T-helper 22 cell (primary cell): ENCODE measurements at regions not wholly inside any gene's neighbourhood (a gene's known extent, or its start where the extent isn't known, plus 50 kb on each side); places are given as distances from the start of the nearest gene placed in this dataset.
"Not testable (repeated sequence)": the region's sequence is repeated elsewhere in the genome, so short reads cannot be mapped to it uniquely, and the experiment has no call there.

Experiments
- DNase-seq: peaks from one replicate; pipeline ENCODE4 v3.0.0-alpha.2; 2020; ENCODE audit warnings: low read depth

GRCh38 chr16:29258946-29259634, 147.4 kb downstream of the NPIPB11 start:
- DNase-seq = not testable (repeated sequence)

GRCh38 chr16:29257419-29258336, 148.8 kb downstream of the NPIPB11 start:
- not testable (repeated sequence) for DNase-seq

GRCh38 chr16:29256501-29256981, 150.0 kb downstream of the NPIPB11 start:
- DNase-seq = no peak

GRCh38 chr16:29255957-29256356, 150.6 kb downstream of the NPIPB11 start:
- not testable (repeated sequence) for DNase-seq

GRCh38 chr16:29255496-29255796, 151.1 kb downstream of the NPIPB11 start:
- DNase-seq = not testable (repeated sequence)

GRCh38 chr16:29254676-29255495, 151.6 kb downstream of the NPIPB11 start:
- DNase-seq = no peak

GRCh38 chr16:29253716-29254590, 152.6 kb downstream of the NPIPB11 start:
- DNase-seq = not testable (repeated sequence)

GRCh38 chr16:29253066-29253590, 153.4 kb downstream of the NPIPB11 start:
- DNase-seq = not testable (repeated sequence)

GRCh38 chr16:29252311-29252710, 154.2 kb downstream of the NPIPB11 start:
- DNase-seq = not testable (repeated sequence)

- DNase-seq = not testable (repeated sequence)
These were observed 154.9 kb downstream of the NPIPB11 start for GRCh38 chr16:29251571-29252011.

- not testable (repeated sequence) for DNase-seq
These were observed 155.5 kb downstream of the NPIPB11 start for GRCh38 chr16:29250923-29251434.

GRCh38 chr16:29250469-29250868, 156.0 kb downstream of the NPIPB11 start:
- not testable (repeated sequence) for DNase-seq

- not testable (repeated sequence) for DNase-seq
These were observed 157.6 kb downstream of the NPIPB11 start for GRCh38 chr16:29248940-29249318.

- not testable (repeated sequence) for DNase-seq
These were observed 158.1 kb downstream of the NPIPB11 start for GRCh38 chr16:29248306-29248939.

- not testable (repeated sequence) for DNase-seq
These were observed 160.4 kb downstream of the NPIPB11 start for GRCh38 chr16:29246091-29246490.

- DNase-seq = no peak
These were observed 168.5 kb downstream of the NPIPB11 start for GRCh38 chr16:29237971-29238370.

GRCh38 chr16:29237495-29237894, 169.0 kb downstream of the NPIPB11 start:
- not testable (repeated sequence) for DNase-seq

- DNase-seq = not testable (repeated sequence)
These were observed 169.5 kb downstream of the NPIPB11 start for GRCh38 chr16:29237023-29237422.

- DNase-seq = not testable (repeated sequence)
These were observed 170.6 kb downstream of the NPIPB11 start for GRCh38 chr16:29235836-29236370.
